HEK293T (cell line): ENCODE measurements at regions not wholly inside any gene's neighbourhood (a gene's known extent, or its start where the extent isn't known, plus 50 kb on each side); places are given as distances from the start of the nearest gene placed in this dataset.

Source experiments
- ARNT ChIP-seq: fragments of 450-650 bp; IDR thresholded peaks from 2 replicates; pipeline ENCODE4 v1.6.1; 2017; ENCODE audit warnings: mild to moderate bottlenecking
- BHLHE40 ChIP-seq: fragments of 450-650 bp; IDR thresholded peaks from 2 replicates; pipeline ENCODE4 v1.6.1; 2016; ENCODE audit warnings: mild to moderate bottlenecking, moderate library complexity, borderline replicate concordance
- ELF4 ChIP-seq: fragments of 450-650 bp; IDR thresholded peaks from 2 replicates; pipeline ENCODE4 v1.6.1; 2017; ENCODE audit warnings: antibody characterized with exemption
- FOXA1 ChIP-seq: fragments of 450-650 bp; IDR thresholded peaks from 2 replicates; pipeline ENCODE4 v1.6.1; 2016; ENCODE audit warnings: mild to moderate bottlenecking
- FOXM1 ChIP-seq: fragments of 450-650 bp; IDR thresholded peaks from 2 replicates; pipeline ENCODE4 v1.6.1; 2017; ENCODE audit warnings: mild to moderate bottlenecking, borderline replicate concordance
- L3MBTL2 ChIP-seq: fragments of 450-650 bp; conservative IDR thresholded peaks from 2 replicates; pipeline ENCODE4 v1.6.1; 2016; ENCODE audit warnings: mild to moderate bottlenecking
- LEF1 ChIP-seq: fragments of 450-650 bp; IDR thresholded peaks from 2 replicates; pipeline ENCODE4 v1.6.1; 2017; ENCODE audit warnings: mild to moderate bottlenecking, borderline replicate concordance
- PKNOX1 ChIP-seq: fragments of 450-650 bp; IDR thresholded peaks from 2 replicates; pipeline ENCODE4 v1.6.1; 2016
- SUZ12 ChIP-seq: fragments of 450-650 bp; IDR thresholded peaks from 2 replicates; pipeline ENCODE4 v1.6.1; 2016; ENCODE audit warnings: mild to moderate bottlenecking
- ZNF384 ChIP-seq: fragments of 450-650 bp; IDR thresholded peaks from 2 replicates; pipeline ENCODE4 v1.6.1; 2016

- no peak for TF ChIP-seq FOXA1
- TF ChIP-seq ZNF384 = no peak
- no peak for TF ChIP-seq FOXM1
- no peak for TF ChIP-seq BHLHE40
- TF ChIP-seq PKNOX1 = no peak
- no peak for TF ChIP-seq LEF1
- TF ChIP-seq ARNT = no peak
- no peak for TF ChIP-seq SUZ12
- TF ChIP-seq ELF4 = no peak
- TF ChIP-seq L3MBTL2 = no peak
These were observed 75.2 kb upstream of the COX7C start for GRCh38 chr5:86542532-86542931.
